ENCODE measurements at regions not wholly inside any gene's neighbourhood (a gene's known extent, or its start where the extent isn't known, plus 50 kb on each side); places are given as distances from the start of the nearest gene placed in this dataset.

GRCh38 chr2:223238301-223238700 is 186.3 kb downstream of the KCNE4 start:
- TF ChIP-seq POLR2A (IDR thresholded peaks at IDR 0.05) (no peak), POLR2AphosphoS5 (IDR thresholded peaks at IDR 0.05) (no peak)

Data from breast epithelium (tissue), 3 donors.